GM12878 (cell line): ENCODE measurements at regions not wholly inside any gene's neighbourhood (a gene's known extent, or its start where the extent isn't known, plus 50 kb on each side); places are given as distances from the start of the nearest gene placed in this dataset.

Experiments used
- ATAC-seq: fragments of 200-7000 bp; cut with Tn5 transposase; 3 replicates; pipeline ENCODE4 v1.9.1; 2020; ENCODE audit warnings: mild to moderate bottlenecking, moderate library complexity
- BruUV-seq: library from RNA; stranded (reverse); fragments of 400-500 nt; replicated peaks from 2 replicates; lab custom pipeline; 2021; lab: Mats Ljungman, UMichigan
- CTCF ChIA-PET: fragments of 300-600 bp; sonication (Branson Sonifier 250); formaldehyde crosslinking; extraction: SDS; loops from one replicate; lab custom pipeline; 2021; ENCODE audit warnings: inconsistent platforms; lab: Yijun Ruan, JAX
- POLR2A ChIA-PET: fragments of 350-600 bp; formaldehyde crosslinking; extraction: SDS; loops from one replicate; lab custom pipeline; 2021; ENCODE audit warnings: inconsistent platforms; lab: Charles Lee
- RAD21 ChIA-PET: fragments of 300-600 bp; sonication (Branson Sonifier 250); formaldehyde crosslinking; loops from one replicate; lab custom pipeline; 2023; ENCODE audit warnings: antibody characterized with exemption; ENCODE audit not compliant: unreplicated experiment; lab: Charles Lee
- SMC1A ChIA-PET: fragments of 300-600 bp; sonication (Branson Sonifier 250); formaldehyde crosslinking; loops from one replicate; lab custom pipeline; 2023; ENCODE audit not compliant: unreplicated experiment, uncharacterized antibody; lab: Charles Lee
- DNase-seq: peaks from one replicate; pipeline ENCODE4 v3.0.0-alpha.2; 2011; ENCODE audit warnings: low read depth, low spot score
- FAIRE-seq: peaks from 3 replicates; lab custom pipeline; 2011; peaks lifted over from hg19 to GRCh38; lab: Jason Lieb, UNC
- H2AFZ ChIP-seq: 2 replicates; pipeline ENCODE4 v1.6.0; 2011; ENCODE audit warnings: low read depth, low read length, control low read depth; ENCODE audit not compliant: control insufficient read depth
- H3K27ac ChIP-seq: 2 replicates; pipeline ENCODE4 v1.5.1; 2011; ENCODE audit warnings: control low read depth; ENCODE audit not compliant: control insufficient read depth, insufficient read depth
- H3K27me3 ChIP-seq, 2 experiments: replicated peaks in 1 of 2; 2 replicates each; pipeline versions ENCODE4 v1.6.0 to v1.6.1; 2011; ENCODE audit warnings: low read length in 1 of 2; ENCODE audit not compliant: control insufficient read depth in 2 of 2, insufficient read depth in 2 of 2
- H3K36me3 ChIP-seq, 2 experiments: 2 replicates each; pipeline ENCODE4 v1.5.1; 2011; ENCODE audit warnings: low read length in 1 of 2; ENCODE audit not compliant: control insufficient read depth in 2 of 2, insufficient read depth in 2 of 2
- H3K4me1 ChIP-seq: 2 replicates; pipeline ENCODE4 v1.6.1; 2011; ENCODE audit warnings: mild to moderate bottlenecking, low read length, moderate library complexity, mixed read lengths; ENCODE audit not compliant: control insufficient read depth, insufficient read depth
- H3K4me2 ChIP-seq: 2 replicates; pipeline ENCODE4 v1.6.0; 2011; ENCODE audit warnings: control low read depth; ENCODE audit not compliant: control insufficient read depth, insufficient read depth
- H3K4me3 ChIP-seq: fragments of 200-600 bp; sonication (generic); 2 replicates; pipeline ENCODE4 v1.5.1; 2016
- H3K79me2 ChIP-seq: 2 replicates; pipeline ENCODE4 v1.6.0; 2011; ENCODE audit warnings: low read length; ENCODE audit not compliant: control insufficient read depth, insufficient read depth
- H3K9ac ChIP-seq: 2 replicates; pipeline ENCODE4 v1.8.0; 2011; ENCODE audit warnings: low read length, control low read depth, mixed read lengths; ENCODE audit not compliant: control insufficient read depth, insufficient read depth
- H3K9me3 ChIP-seq: replicated peaks from 3 replicates; pipeline ENCODE4 v1.5.1; 2011; ENCODE audit warnings: mild to moderate bottlenecking, low read length; ENCODE audit not compliant: control insufficient read depth, insufficient read depth
- H4K20me1 ChIP-seq: 2 replicates; pipeline ENCODE4 v1.6.0; 2011; ENCODE audit not compliant: control insufficient read depth, insufficient read depth
- CBX3 ChIP-seq: fragments of 200-600 bp; sonication (generic); IDR thresholded peaks from 2 replicates; pipeline ENCODE4 v1.6.1; 2016; ENCODE audit warnings: low read depth, borderline replicate concordance
- CTCF ChIP-seq, 3 experiments: IDR thresholded peaks in 2 of 3; conservative IDR thresholded peaks in 1 of 3; 2 replicates each; pipeline ENCODE4 v1.5.1; 2011; ENCODE audit warnings: low read depth in 3 of 3, low read length in 3 of 3, mild to moderate bottlenecking in 3 of 3, control low read depth in 2 of 3, moderate library complexity in 2 of 3, inconsistent platforms in 1 of 3, mixed read lengths in 1 of 3; ENCODE audit not compliant: control insufficient read depth in 2 of 3, insufficient read depth in 1 of 3; ENCODE audit errors: extremely low read depth in 1 of 3
- HDAC2 ChIP-seq: fragments of 200-600 bp; sonication (generic); IDR thresholded peaks from 2 replicates; pipeline ENCODE4 v1.6.1; 2017
- HDGF ChIP-seq: fragments of 450-650 bp; IDR thresholded peaks from 2 replicates; pipeline ENCODE4 v1.6.1; 2016; ENCODE audit warnings: antibody characterized with exemption
- KLF5 ChIP-seq: fragments of 450-650 bp; IDR thresholded peaks from 2 replicates; pipeline ENCODE4 v1.6.1; 2014; ENCODE audit warnings: mild to moderate bottlenecking; ENCODE audit not compliant: partially characterized antibody
- LARP7 ChIP-seq: fragments of 450-650 bp; IDR thresholded peaks from 2 replicates; pipeline ENCODE4 v1.6.1; 2017; ENCODE audit warnings: mild to moderate bottlenecking
- MTA2 ChIP-seq: fragments of 450-650 bp; IDR thresholded peaks from 2 replicates; pipeline ENCODE4 v1.6.1; 2016; ENCODE audit warnings: low read depth, mild to moderate bottlenecking, moderate library complexity
- RB1 ChIP-seq: fragments of 450-650 bp; formaldehyde crosslinking; IDR thresholded peaks from 2 replicates; pipeline ENCODE4 v1.6.1; 2017; ENCODE audit warnings: mild to moderate bottlenecking, borderline replicate concordance
- SKIL ChIP-seq: fragments of 450-650 bp; IDR thresholded peaks from 2 replicates; pipeline ENCODE4 v1.6.1; 2017; ENCODE audit warnings: mild to moderate bottlenecking, low read depth, inconsistent platforms; ENCODE audit not compliant: poor library complexity, severe bottlenecking
- ZBTB40 ChIP-seq: fragments of 450-650 bp; IDR thresholded peaks from 2 replicates; pipeline ENCODE4 v1.6.1; 2016; ENCODE audit warnings: mild to moderate bottlenecking, moderate library complexity, borderline replicate concordance
- ZNF217 ChIP-seq: fragments of 450-650 bp; IDR thresholded peaks from 2 replicates; pipeline ENCODE4 v1.6.1; 2017; ENCODE audit warnings: antibody characterized with exemption, mild to moderate bottlenecking
- WGBS: methylation state at CpG from one replicate; pipeline ENCODE4 v1.1.6; 2016; ENCODE audit warnings: low lambda C conversion rate; ENCODE audit not compliant: insufficient replicate concordance, insufficient coverage; ENCODE audit errors: missing lambda C conversion rate; 5-methylcytosine and 5-hydroxymethylcytosine counted together
- in situ Hi-C: fragments of 300-500 bp; cut with MboI; formaldehyde crosslinking; loops from 9 replicates; pipeline ENCODE4 v1.14.3; 2018; ENCODE audit warnings: mixed read lengths
- intact Hi-C: fragments of 100-400 bp; cut with micrococcal nuclease; formaldehyde crosslinking; loops from one replicate; pipeline ENCODE4 v1.14.2; 2022; ENCODE audit not compliant: unreplicated experiment

- no peaks in the 10 kb centered on the region for H3K36me3 ChIP-seq
- H3K9me3 ChIP-seq, result no peaks in the 10 kb centered on the region
- H3K4me3 ChIP-seq, result no peak overlapping the region
- no TSS peak for BruUV-seq
- no peak overlapping the region for H2AFZ ChIP-seq
- no peaks in the 10 kb centered on the region for H3K4me1 ChIP-seq
- intact Hi-C loops, result loop anchor here (10.0 kb wide), 1 partner anchor 55 kb away; no protein-coding TSS in a partner anchor
- in situ Hi-C loops, result loop anchor here (10.0 kb wide), 1 partner anchor 1585 kb away; no protein-coding TSS in a partner anchor
- H3K27ac ChIP-seq, result no peak overlapping the region
- ATAC-seq, result no peak
- ChIA-PET POLR2A (no interaction called here), SMC1A (no interaction called here), CTCF (no interaction called here), RAD21 (no interaction called here)
- no peaks in the 10 kb centered on the region for H3K79me2 ChIP-seq
- WGBS, result 40% methylated on average over 5 of the region's 5 CpGs
- no peaks in the 10 kb centered on the region for H3K27me3 ChIP-seq
- no peak for DNase-seq
- FAIRE-seq, result no peak
- H4K20me1 ChIP-seq, result no peaks in the 10 kb centered on the region
- H3K9ac ChIP-seq, result no peak overlapping the region
- no peak overlapping the region for H3K4me2 ChIP-seq
- TF ChIP-seq RB1, result no peak
- no peak for TF ChIP-seq HDAC2
- no peak for TF ChIP-seq CTCF (IDR thresholded peaks at IDR 0.05 in 2 of 3, conservative IDR thresholded peaks at IDR 0.05 in 1 of 3; ENCODE audit: control insufficient read depth in 2 of 3, extremely low read depth in 1 of 3, insufficient read depth in 1 of 3, low read depth in 3 of 3, low read length in 3 of 3)
- no peak for TF ChIP-seq SKIL
- no peak for TF ChIP-seq CBX3
- TF ChIP-seq LARP7, result no peak
- no peak for TF ChIP-seq KLF5
- no peak for TF ChIP-seq HDGF
- TF ChIP-seq ZNF217, result no peak
- TF ChIP-seq MTA2, result no peak
- no peak for TF ChIP-seq ZBTB40
Measured at GRCh38 chr17:14919631-14920213, 345.4 kb downstream of the PMP22 start.
